ENCODE measurements at regions not wholly inside any gene's neighbourhood (a gene's known extent, or its start where the extent isn't known, plus 50 kb on each side); places are given as distances from the start of the nearest gene placed in this dataset.

- TF ChIP-seq POLR2AphosphoS5 (IDR thresholded peaks at IDR 0.05; ENCODE audit: low read depth, low read length) (no peak), REST (IDR thresholded peaks at IDR 0.05; ENCODE audit: insufficient read depth in 1 of 2, low read depth in 2 of 2, low read length in 2 of 2) (no peak)
These were observed 542.6 kb downstream of the CSNK1G3 start for GRCh38 chr5:124054564-124054963.
